A673 (cell line): ENCODE measurements at regions not wholly inside any gene's neighbourhood (a gene's known extent, or its start where the extent isn't known, plus 50 kb on each side); places are given as distances from the start of the nearest gene placed in this dataset.

Experiments used
- CTCF ChIP-seq: fragments of 300-800, 200-600 bp; sonication (generic); conservative IDR thresholded peaks from 2 replicates; pipeline ENCODE4 v1.5.1; 2017; ENCODE audit warnings: low read depth, mild to moderate bottlenecking, antibody characterized with exemption, low read length, moderate library complexity, mixed read lengths
- EZH2 ChIP-seq: fragments of 200-600 bp; sonication (generic); IDR thresholded peaks from 2 replicates; pipeline ENCODE4 v1.6.1; 2017; ENCODE audit warnings: borderline replicate concordance, low read depth, mild to moderate bottlenecking, mixed read lengths, antibody characterized with exemption, low read length; ENCODE audit not compliant: poor library complexity, severe bottlenecking

- TF ChIP-seq CTCF = no peak
- TF ChIP-seq EZH2 = no peak
Measured at GRCh38 chr18:66769375-66769774, 165.5 kb upstream of the CDH19 start.
